Urinary bladder (tissue), 3 donors: ENCODE measurements at regions not wholly inside any gene's neighbourhood (a gene's known extent, or its start where the extent isn't known, plus 50 kb on each side); places are given as distances from the start of the nearest gene placed in this dataset.

Source experiments
- DNase-seq: peaks from one replicate; pipeline ENCODE4 v3.0.0-alpha.2; 2015; ENCODE audit errors: extremely low spot score
- H3K27ac ChIP-seq: one replicate; pipeline ENCODE4 v1.5.1; 2013; ENCODE audit warnings: low read depth, mild to moderate bottlenecking, moderate library complexity
- H3K36me3 ChIP-seq: one replicate; pipeline ENCODE4 v1.6.1; 2013; ENCODE audit warnings: mild to moderate bottlenecking, moderate library complexity; ENCODE audit not compliant: insufficient read depth
- H3K4me1 ChIP-seq: one replicate; pipeline ENCODE4 v1.6.1; 2013; ENCODE audit warnings: mild to moderate bottlenecking, moderate library complexity; ENCODE audit not compliant: insufficient read depth
- H3K4me3 ChIP-seq: one replicate; pipeline ENCODE4 v1.5.1; 2013; ENCODE audit warnings: low read depth, low read length
- WGBS: extraction: QIAGEN DNeasy Blood & Tissue Kit; methylation state at CpG from one replicate; pipeline ENCODE4 v1.1.7; 2013; 5-methylcytosine and 5-hydroxymethylcytosine counted together
- donor health status: healthy with polysubstance abuse.
- donor health status: healthy.

- H3K27ac ChIP-seq: no peak overlapping the region
- no peak for DNase-seq
Observed at GRCh38 chr2:194567661-194568017, 1089.4 kb upstream of the SLC39A10 start.

GRCh38 chr2:194566907-194567660 is 1089.9 kb upstream of the SLC39A10 start:
- 95% methylated on average over 1 of the region's 1 CpG for WGBS
- no peaks in the 10 kb centered on the region for H3K4me1 ChIP-seq
- H3K36me3 ChIP-seq: no peaks in the 10 kb centered on the region
- no peak overlapping the region for H3K4me3 ChIP-seq
- no peak overlapping the region for H3K27ac ChIP-seq
- no peak for DNase-seq

More at GRCh38 chr2:194567661-194568017, 1089.4 kb upstream of the SLC39A10 start:
- Histone ChIP-seq H3K4me1 (no peaks in the 10 kb centered on the region), H3K4me3 (no peak overlapping the region), H3K36me3 (no peaks in the 10 kb centered on the region)
- 88% methylated on average over 2 of the region's 2 CpGs for WGBS

- no peaks in the 10 kb centered on the region for H3K4me1 ChIP-seq
- H3K4me3 ChIP-seq: no peak overlapping the region
- WGBS: 21% methylated on average over 2 of the region's 2 CpGs
- no peak overlapping the region for H3K27ac ChIP-seq
- no peak for DNase-seq
- no peaks in the 10 kb centered on the region for H3K36me3 ChIP-seq
Observed at GRCh38 chr2:194564422-194564821, 1092.6 kb upstream of the SLC39A10 start.

GRCh38 chr2:194562329-194562728 is 1094.7 kb upstream of the SLC39A10 start:
- Histone ChIP-seq H3K4me3 (no peak overlapping the region), H3K36me3 (no peaks in the 10 kb centered on the region), H3K27ac (no peak overlapping the region), H3K4me1 (no peaks in the 10 kb centered on the region)
- WGBS: 93% methylated on average over 2 of the region's 2 CpGs
- no peak for DNase-seq

- H3K36me3 ChIP-seq: no peaks in the 10 kb centered on the region
- H3K4me1 ChIP-seq: no peaks in the 10 kb centered on the region
- no peak overlapping the region for H3K27ac ChIP-seq
- H3K4me3 ChIP-seq: no peak overlapping the region
- DNase-seq: no peak
- WGBS: 93% methylated on average over 3 of the region's 3 CpGs
Observed at GRCh38 chr2:194559964-194560363, 1097.1 kb upstream of the SLC39A10 start.

- WGBS: 91% methylated on average over 5 of the region's 5 CpGs
- no peak for DNase-seq
- no peak overlapping the region for H3K4me3 ChIP-seq
- no peaks in the 10 kb centered on the region for H3K36me3 ChIP-seq
- no peaks in the 10 kb centered on the region for H3K4me1 ChIP-seq
- no peak overlapping the region for H3K27ac ChIP-seq
Observed at GRCh38 chr2:194559523-194559922, 1097.5 kb upstream of the SLC39A10 start.

GRCh38 chr2:194557993-194558392 is 1099.0 kb upstream of the SLC39A10 start:
- no peaks in the 10 kb centered on the region for H3K36me3 ChIP-seq
- H3K4me3 ChIP-seq: no peak overlapping the region
- no peaks in the 10 kb centered on the region for H3K4me1 ChIP-seq
- 83% methylated on average over 1 of the region's 1 CpG for WGBS
- DNase-seq: no peak
- no peak overlapping the region for H3K27ac ChIP-seq

- Histone ChIP-seq H3K36me3 (no peaks in the 10 kb centered on the region), H3K4me3 (no peak overlapping the region), H3K27ac (no peak overlapping the region), H3K4me1 (no peaks in the 10 kb centered on the region)
- no peak for DNase-seq
- 79% methylated on average over 3 of the region's 3 CpGs for whole genome bisulfite sequencing
Observed at GRCh38 chr2:194556629-194557028, 1100.4 kb upstream of the SLC39A10 start.

GRCh38 chr2:194553980-194554379 is 1103.0 kb upstream of the SLC39A10 start:
- H3K4me3 ChIP-seq: no peak overlapping the region
- 92% methylated on average over 4 of the region's 4 CpGs for WGBS
- H3K36me3 ChIP-seq: no peaks in the 10 kb centered on the region
- DNase-seq: no peak
- no peaks in the 10 kb centered on the region for H3K4me1 ChIP-seq
- no peak overlapping the region for H3K27ac ChIP-seq

- Histone ChIP-seq H3K4me1 (no peaks in the 10 kb centered on the region), H3K4me3 (no peak overlapping the region), H3K27ac (no peak overlapping the region), H3K36me3 (no peaks in the 10 kb centered on the region)
- WGBS: 57% methylated on average over 1 of the region's 1 CpG
- no peak for DNase-seq
Observed at GRCh38 chr2:194550702-194551101, 1106.3 kb upstream of the SLC39A10 start.

- DNase-seq: no peak
- 70% methylated on average over 2 of the region's 2 CpGs for WGBS
- Histone ChIP-seq H3K36me3 (no peaks in the 10 kb centered on the region), H3K4me3 (no peak overlapping the region), H3K4me1 (no peaks in the 10 kb centered on the region), H3K27ac (no peak overlapping the region)
Observed at GRCh38 chr2:194549387-194549786, 1107.6 kb upstream of the SLC39A10 start.

GRCh38 chr2:194545978-194546377 is 1111.0 kb upstream of the SLC39A10 start:
- Histone ChIP-seq H3K4me3 (no peak overlapping the region), H3K36me3 (no peaks in the 10 kb centered on the region), H3K27ac (no peak overlapping the region), H3K4me1 (no peaks in the 10 kb centered on the region)
- 66% methylated on average over 1 of the region's 1 CpG for WGBS
- no peak for DNase-seq

- no peak overlapping the region for H3K4me3 ChIP-seq
Observed at GRCh38 chr2:194539425-194539824, 1117.6 kb upstream of the SLC39A10 start.

GRCh38 chr2:194526121-194526520 is 1130.9 kb upstream of the SLC39A10 start:
- no peaks in the 10 kb centered on the region for H3K36me3 ChIP-seq
- H3K4me1 ChIP-seq: no peaks in the 10 kb centered on the region
- DNase-seq: no peak
- no peak overlapping the region for H3K27ac ChIP-seq
- H3K4me3 ChIP-seq: no peak overlapping the region

More at GRCh38 chr2:194539425-194539824, 1117.6 kb upstream of the SLC39A10 start:
- no peak overlapping the region for H3K27ac ChIP-seq
- H3K36me3 ChIP-seq: no peaks in the 10 kb centered on the region
- H3K4me1 ChIP-seq: no peaks in the 10 kb centered on the region
- DNase-seq: no peak

GRCh38 chr2:194514281-194514680 is 1142.7 kb upstream of the SLC39A10 start:
- no peak overlapping the region for H3K4me3 ChIP-seq
- no peak overlapping the region for H3K27ac ChIP-seq
- H3K4me1 ChIP-seq: no peaks in the 10 kb centered on the region
- no peaks in the 10 kb centered on the region for H3K36me3 ChIP-seq
- WGBS: 68% methylated on average over 2 of the region's 2 CpGs
- no peak for DNase-seq
